ENCODE measurements at regions not wholly inside any gene's neighbourhood (a gene's known extent, or its start where the extent isn't known, plus 50 kb on each side); places are given as distances from the start of the nearest gene placed in this dataset.

DNA sequence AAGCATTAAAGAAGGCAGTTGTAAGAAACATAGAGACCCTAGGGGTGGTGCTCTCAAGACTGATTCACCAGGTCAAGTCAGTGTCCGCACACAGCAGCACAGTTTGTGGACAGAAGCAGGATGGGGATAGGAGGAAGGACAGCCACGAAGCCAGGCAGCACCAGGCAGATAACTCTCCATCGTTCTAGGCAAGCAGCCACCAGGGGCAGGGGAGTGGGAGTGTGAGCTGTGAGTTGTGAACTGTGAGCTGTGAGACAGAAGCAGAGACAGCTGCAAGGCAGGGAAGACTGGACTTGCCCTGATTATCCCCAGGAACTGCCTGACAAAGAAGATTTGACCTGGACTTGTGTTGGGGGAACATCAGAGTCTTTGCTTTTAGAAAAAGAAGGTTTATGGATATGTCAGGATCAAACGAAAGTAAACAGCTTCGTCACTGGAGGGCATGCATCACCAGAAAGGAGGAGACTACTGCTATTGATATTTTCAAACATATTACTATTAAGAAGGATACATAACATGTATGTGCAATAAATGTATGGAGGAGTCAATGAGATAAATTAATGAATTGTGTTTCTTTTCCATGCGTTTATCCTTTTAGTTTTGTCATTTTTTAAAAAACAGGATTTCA lies 286.1 kb downstream of the IRS2 start:
- peak; percentile 50 to 68 for DNase-seq

DNA sequence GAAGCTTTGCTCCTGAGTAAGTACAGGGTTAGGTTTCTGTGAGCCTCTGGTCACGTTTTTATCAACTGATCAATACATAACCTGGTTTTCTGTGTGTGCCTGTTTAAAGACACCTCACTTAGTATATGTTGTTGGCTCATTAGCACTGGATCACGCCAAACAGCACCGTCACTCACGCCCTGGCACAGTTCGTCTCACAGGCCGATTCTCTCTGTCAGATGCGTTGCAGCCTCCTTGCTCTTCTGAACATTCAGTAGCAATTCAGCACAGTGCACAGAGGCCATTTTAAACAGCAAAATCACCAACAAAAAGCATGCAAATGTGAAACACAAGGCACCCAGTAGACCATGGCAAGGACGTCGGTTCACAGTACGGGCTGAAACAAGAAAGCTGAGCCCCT lies 288.5 kb downstream of the IRS2 start:
- DNase-seq, result no peak

DNA sequence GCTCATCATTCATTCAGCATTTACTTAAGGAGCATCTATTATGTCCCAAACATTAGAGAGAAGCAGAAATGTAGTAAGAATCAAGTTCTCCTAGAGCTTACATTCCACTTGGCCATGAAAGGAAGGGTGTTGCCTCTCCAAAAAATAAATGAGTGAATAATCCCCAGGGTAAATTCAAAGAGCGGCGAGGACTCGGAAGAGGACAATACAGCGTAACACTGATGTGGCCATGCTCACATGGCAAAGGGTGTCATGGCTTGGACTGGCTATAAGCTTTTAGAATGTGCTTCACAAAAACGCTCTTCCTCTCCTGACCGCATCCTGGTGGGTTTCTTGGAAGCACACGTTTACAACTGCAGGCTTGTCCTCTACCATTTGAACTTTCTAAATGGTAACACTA lies 290.2 kb downstream of the IRS2 start:
- no peak for DNase-seq

DNA sequence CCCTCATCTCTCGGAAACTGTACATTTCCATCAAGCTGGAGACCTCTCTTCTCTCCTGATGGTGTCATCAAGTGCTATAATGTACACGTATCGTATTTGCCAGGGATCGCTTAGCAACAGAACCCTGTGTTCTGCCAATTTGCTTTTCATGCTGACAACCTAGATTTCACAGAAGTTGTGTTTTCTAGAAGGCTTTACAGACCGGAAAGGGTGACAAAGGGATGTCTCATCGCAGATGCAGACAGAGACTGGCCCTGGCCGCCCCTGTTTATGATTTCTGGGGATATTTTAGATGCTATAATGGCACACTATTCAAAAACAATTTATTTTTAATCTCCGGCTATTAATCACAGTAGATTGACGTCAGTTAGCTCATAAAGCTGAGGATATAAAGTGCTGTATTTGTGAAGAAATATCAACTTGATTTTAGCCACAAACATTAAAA lies 291.4 kb downstream of the IRS2 start:
- peak; percentile 91 to 92 for DNase-seq

DNA sequence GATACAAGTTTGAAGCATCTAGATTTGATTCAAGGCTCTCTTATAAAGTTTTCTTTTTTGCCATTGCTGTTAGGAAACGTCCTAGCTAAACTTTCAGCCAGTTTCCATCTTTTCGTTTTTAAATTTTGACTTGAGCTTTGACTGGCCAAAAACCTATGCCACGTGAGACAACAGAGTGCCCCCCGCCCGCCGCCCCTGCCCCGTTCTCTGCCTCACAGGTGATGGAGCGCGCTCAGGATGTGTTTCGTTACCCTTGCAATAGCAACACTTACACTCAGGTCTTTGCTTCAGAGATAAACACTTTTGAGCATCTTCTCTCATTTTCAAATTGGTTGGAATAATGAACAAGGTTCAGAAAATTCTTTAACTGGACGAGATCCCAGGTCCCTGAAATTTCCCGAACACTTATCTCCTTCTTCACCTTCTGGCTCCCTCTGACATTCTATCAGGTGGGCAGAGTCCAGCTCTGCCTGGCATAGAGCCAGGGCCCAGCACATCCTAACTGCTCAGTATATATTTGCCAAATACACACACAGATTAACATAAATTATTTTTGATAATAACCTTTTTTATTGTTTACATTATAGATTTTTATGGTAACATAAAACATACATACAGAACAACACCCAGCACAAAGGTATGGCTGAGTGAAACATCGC lies 301.1 kb downstream of the IRS2 start:
- DNase-seq, result no peak

DNA sequence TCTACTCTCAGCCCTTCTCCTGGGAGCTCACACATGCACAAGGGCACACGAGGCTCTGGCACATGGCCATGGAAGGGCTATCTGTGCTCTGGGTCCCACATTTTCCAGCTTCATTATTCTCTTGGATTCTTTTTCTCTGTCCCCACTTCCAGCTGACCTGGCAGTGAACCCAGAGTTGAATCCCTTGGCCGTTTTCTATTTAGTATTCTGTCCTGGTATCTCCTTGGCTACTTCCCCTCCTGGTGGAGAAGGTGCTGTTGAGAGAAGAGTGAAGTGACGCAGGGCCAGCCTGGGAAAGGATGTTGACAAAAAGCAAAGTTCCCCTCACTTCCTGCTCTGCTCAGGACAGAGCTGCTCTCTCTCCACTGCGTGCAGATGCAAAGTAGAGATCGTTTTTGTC lies 303.1 kb downstream of the IRS2 start:
- DNase-seq, result no peak

DNA sequence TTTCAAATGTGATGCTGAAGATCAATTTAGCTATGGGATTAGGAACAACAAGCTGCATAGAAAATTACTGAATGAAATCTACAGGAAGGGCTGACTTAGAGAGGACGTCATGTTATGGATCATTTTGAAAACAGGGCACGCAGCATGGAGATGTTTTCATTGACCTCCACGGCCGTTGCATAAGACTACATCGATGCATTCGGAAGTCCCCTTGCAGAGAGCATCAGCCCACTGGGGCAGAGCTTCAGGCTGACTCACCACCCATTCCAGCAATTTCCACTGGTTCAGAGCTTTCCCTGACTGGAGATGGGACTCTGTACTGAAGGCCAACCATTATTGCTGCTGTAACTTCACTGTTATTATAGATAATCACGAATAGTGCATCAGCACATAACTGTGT lies 305.3 kb downstream of the IRS2 start:
- peak; percentile 20 to 41 for DNase-seq

DNA sequence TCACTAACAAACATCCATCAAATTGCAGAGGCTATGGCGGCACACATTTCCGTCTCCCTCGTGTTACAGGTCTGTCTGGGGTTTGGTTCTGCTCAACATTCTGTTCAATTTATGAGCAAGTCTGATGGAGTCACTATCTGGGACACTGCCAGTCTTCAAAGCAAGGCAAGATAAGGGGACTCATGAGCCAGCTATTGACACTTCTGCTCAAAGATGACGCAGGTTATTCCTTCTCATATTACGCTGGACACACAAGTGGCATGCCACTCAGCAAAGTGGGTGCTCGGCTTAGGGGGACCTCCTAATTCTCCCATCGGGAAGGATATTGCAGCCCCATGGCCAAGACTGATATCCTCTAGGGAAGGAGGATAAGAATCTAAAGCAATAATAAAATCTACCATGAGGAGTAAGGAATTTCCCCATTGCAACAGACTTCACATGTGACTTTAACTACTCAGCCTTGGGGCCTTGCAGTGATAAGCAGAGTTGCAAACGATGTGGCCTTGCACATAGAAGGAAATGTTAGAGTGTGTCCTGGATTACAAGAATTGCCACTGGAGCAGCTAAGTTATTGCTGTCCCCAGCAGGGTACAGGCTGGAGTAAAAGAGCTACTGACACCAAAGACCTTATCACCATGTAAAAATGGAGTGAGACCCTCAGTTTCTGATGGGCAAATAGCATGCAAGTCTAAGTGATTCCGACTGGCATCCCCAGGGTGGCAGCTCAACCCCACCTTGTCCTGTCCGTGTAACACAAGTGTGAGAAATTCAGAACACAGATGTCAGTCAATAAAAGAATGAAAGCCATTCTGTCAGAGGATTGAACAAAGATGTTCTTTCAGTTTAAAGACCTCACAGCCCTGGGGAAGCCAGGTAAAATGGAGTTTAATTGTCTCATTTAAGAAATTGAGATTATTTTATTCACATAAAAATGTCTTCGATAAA lies 306.1 kb downstream of the IRS2 start:
- peak; percentile 56 to 68 for DNase-seq

DNA sequence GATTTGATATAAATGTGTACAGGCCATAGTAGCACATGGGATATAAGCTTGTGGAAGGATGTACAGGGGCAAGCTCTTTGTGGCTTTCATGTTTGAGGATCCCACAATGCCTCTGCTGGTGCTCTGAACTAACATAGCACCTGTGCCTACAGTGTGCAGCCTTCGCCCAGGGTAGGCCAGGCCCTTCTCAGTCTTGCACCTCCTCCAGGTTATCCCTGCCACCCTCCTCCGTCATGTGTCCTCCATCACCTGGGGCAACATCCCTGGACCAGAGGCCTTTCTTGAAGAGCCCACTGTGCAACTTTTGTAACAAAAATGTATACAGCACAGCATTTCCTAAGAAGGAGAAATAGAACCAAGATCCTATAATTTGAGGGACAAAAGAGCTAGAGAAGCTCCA lies 306.8 kb downstream of the IRS2 start:
- no peak for DNase-seq

DNA sequence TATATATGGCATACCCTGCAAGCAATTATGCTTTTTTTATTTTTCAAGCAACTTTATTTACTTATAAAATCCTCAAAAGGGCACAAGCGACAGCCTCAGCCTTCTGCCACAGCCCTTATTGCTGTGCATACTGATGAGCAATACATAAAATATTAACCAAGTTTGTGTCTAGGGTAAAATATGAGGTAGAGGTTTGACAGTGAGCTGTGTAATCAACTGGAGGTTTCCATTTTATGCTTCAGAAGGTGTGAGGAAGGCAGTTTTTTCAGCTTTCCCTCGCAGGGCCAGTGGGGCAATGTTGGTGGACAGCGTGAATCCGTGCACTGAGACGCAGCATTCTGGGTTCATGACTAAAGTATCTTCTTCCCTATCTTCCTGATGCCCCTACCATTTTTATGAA lies 310.4 kb downstream of the IRS2 start:
- DNase-seq, result no peak

DNA sequence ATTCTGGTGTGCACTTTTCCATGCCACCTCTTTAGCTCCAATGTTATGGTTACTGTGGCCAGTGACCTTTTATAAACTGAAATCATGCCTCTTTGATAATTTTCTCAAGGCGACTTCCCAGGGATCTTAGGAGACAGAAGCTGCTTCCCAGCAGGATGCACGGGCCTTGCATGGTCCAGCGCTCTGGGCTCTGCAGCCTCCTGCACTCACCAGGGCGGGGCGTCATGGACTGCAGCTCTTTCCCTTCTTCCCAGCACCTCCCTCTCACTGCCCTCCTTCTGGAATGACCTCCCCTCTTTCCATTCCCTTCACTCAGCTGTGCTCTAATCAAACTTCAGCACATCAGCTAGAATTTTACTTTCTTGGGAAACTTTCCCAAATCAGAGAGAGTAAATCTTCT lies 318.3 kb downstream of the IRS2 start:
- no peak for DNase-seq

DNA sequence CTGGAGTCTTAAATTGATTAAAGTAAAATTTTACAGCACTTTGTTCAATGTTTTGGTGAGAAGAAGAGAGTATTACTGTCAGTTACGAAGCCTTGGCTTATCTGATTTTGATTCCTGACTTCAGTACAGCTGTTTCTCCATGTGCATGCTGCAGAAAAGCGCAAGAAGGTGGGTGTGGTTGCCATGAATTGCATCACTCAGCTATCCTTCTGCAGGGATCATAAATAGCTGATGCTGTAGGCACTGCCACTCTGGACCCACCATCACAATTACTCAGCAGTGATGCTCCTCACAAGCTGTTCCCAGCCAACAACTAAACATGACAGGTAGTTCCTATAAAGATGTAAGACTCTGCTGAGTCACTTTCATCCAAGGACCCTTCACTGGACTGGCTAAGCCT lies 321.2 kb downstream of the IRS2 start:
- DNase-seq, result no peak

DNA sequence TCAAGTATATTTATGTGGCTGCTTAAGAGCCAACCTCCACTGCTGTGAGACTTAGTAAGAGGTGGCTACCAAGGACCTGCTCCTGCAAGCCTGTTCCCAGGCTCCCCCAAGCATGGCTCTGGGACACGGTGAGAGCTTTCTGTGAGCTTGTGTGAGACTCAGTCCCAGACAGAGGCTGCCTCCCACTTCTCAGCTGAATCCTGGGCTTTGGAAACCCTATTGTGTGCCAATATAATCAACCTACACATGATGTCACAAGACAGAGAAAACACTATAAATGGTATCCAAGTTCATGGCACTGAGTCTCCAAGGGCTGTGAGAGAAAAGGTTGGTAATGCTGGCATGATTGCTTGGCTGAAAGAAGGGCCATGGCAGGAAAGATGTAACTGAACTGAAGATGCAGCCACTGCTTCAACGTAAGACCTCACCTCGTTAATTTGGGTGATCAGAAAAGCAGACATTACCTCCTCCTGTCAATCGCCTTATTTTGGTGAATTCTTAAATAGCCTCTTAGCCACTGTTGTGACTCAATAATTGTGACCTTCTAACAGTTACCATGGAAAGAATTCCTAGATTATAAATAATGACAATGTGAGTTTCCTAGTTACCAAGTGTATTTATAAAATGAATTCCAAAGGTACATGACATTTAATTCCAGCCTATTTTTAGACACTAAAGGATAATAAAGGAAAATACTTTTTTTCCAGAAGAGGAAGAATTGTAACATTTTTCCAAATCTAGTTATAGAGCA lies 332.0 kb downstream of the IRS2 start:
- DNase-seq, result no peak

DNA sequence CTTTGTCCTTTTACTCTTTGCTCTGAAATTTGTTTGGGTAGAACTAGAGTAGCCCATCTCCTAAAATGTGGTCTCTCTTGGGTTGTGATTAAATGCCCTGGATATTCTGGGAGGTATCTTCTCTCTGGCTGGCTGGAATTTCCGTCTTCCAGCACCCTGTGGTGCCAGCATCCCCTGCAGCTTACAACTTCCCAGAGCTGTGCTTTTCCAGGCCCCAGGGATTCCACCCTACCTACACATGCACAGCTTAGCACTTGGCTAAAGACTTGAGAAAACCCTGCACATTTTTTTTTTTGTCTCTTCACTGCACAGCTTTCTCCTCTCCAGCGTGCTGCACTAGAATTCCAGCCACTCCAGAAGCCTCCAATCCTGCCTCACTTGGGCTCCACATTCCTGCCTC lies 334.7 kb downstream of the IRS2 start:
- DNase-seq, result no peak

DNA sequence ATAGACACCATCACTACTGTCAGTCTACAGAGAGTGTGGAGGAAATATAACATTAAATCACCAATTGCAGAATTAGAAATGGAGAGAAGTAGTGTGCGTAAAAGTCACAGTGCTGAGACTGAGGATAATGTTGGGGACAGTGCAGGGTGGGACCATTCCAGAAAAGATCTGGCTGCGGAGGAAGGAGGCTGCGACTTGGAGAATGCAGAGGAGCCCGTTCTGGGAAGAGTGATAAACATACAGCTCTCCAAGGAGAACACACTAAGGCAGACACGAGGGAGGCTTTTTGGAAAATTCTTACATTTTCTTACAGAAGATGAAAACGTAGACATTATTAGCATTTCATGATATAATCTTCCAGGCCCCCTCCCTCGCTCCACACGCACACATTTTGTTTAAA lies 337.8 kb downstream of the IRS2 start:
- DNase-seq, result no peak

DNA sequence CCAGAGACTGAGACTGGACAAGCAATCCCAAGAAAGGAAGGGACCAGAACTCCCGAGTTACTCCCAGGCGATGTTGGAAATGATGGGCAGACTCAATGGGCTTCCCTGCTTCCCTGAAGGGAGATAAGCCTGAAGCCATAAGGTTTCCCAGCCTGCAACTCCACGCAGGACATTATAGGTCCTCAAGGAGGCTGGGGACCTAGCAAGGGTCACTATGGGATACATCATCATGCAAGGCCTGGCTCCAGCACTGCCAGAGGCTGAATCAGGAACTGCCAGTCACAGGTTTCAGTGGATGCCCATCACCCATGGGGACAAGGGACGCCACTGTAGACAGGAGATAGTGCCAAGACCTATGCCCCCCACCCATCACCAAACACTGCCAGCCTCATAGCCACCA lies 338.7 kb downstream of the IRS2 start:
- DNase-seq, result no peak

DNA sequence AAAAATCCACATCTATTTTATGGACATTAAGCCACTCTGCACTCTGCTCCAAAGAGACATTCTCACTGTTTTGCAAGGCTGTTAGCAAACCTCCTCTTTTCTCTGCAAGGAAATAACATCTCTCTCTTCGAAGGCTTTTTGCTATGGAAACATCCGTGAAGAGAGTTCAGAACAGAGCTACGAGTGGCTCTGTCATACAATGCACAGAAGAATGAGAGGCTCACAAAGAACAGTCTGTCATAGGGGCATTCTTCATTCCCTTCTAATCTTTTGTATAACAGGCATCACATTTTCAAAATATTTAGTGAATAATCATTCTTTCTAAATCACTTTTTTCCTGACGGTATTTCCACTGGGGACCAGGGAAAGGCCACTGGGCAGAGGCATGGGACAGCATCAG lies 346.1 kb downstream of the IRS2 start:
- DNase-seq, result no peak

DNA sequence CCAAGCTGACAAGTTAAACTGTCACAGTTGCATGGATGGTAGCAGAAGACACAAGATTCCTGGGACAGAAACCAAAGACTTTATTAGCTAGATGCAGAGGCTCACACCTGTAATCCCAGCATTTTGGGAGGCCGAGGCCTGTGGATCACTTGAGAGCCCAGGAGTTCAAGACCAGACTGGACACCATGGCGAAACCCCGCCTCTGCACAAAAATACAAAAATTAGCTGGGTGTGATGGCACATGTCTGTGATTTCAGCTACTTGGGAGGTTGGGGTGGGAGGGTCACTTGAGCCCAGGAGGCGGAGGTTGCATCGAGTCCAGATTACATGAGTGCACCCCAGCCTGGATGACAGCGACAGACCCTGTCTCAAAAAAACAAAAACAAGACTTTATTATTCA lies 346.6 kb downstream of the IRS2 start:
- no peak for DNase-seq

DNA sequence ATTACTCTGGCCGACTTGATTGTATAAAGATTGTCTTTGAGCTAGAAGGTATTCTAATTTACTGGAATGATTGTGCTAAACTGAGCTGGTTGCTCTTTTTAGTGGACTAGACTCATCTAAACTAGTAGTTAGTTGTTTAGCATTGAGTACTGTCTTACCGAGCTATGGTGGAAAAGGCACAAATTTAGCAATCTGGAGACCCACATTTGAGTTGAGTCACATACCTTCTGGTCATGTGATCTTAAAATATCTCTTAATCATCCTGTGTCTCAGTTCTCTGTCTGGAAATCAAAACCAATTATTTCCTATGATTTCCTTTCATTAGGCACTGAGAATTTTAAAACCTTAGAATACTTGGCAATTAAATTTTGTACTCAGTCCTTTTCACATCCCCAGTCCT lies 349.5 kb downstream of the IRS2 start:
- no peak for DNase-seq

DNA sequence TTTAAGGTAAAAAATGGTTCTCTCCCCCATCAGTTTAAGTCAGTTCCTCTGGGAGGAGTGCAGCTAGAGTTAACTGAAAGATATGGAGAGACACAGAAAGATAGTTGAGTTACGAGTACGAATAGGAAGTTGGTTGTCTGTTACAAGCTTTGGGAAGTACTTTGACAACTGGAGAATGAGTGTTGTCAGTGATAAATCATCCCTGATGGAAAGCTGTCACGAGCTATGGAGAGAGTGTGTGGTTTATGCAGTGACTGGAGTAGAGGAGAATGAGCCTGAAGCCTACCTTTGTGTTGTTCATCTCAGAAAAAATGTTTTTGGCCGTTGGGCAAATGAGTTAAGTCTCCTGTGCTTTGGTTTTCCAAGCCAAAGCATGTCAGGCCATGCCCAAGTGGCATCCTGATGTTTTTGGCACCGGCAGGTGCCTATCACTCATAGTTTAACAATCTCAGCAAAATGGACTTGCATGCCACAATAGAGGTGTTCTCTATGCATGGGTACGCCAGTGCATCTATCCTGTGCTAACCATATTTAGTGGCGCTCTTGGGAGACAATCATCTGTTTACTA lies 350.2 kb downstream of the IRS2 start:
- no peak for DNase-seq

DNA sequence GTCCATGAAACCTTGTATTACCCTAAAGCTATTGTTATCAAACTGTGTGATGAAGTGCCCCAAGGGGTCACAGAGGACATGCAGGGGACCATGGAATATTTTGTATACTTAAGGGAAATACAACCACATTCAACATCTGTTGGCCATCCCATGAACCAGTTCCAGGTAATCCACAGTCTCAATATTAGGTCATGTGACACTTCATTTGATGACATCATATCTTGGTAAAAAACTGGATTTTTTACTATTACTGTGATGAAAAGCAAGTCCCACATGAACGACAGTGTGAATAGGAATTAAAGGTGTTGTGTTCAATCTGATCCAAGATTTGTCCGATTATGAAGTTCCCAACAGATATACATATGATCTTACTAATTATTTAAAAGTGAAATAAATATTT lies 355.2 kb downstream of the IRS2 start:
- no peak for DNase-seq

DNA sequence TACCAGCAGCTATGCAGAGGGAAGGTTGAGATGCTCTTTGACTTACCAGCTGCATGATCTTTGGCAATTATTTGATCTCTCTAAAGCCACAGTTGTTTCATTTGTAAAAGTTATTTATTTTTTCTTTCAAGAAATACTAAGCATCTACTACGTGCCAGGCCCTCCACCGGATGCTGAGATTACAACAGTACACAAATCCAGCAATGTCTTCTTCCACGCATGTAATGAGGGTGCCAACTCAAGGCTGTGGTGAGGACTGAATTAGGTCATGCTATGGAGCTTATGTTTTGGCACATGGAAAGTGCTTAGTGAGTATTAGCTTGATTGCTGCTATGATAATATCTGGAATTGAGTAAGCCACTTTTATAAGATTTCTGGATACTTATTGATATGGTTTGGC lies 358.2 kb downstream of the IRS2 start:
- no peak for DNase-seq

DNA sequence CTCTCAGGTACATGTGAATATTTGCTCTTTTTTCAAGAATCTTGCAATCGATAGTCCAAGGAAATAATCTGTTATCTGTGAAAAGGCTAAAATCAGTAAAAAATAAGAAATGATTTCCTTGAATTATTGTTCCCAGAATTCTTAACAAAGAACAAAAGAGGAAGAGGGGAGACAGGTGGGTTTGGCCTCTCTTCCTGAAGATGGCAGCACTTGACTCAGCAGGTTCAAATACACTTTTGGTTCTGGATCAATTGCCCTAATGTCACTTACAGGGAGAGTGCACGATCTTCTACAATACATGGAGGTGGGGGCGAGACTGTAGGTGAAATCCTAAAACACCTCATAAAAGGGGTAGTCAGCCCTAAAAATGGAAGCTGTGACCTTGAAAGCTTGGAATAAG lies 358.7 kb downstream of the IRS2 start:
- DNase-seq, result no peak
